Activated naive CD4-positive, alpha-beta T cell treated with anti-CD3 and anti-CD28 coated beads, Interleukin-2, amount 50 U/mL, for 72 hours (primary cell): ENCODE measurements at regions not wholly inside any gene's neighbourhood (a gene's known extent, or its start where the extent isn't known, plus 50 kb on each side); places are given as distances from the start of the nearest gene placed in this dataset.
"Not testable (repeated sequence)": the region's sequence is repeated elsewhere in the genome, so short reads cannot be mapped to it uniquely, and the experiment has no call there.

ENCODE experiments used
- ATAC-seq, 2 donors: fragments of 150-1000 bp; cut with Tn5 transposase; 2 replicates each; pipeline ENCODE4 v1.10.0; 2021; ENCODE audit warnings: mild to moderate bottlenecking in 2 of 2, moderate library complexity in 2 of 2
- DNase-seq, 2 donors: peaks; one replicate each; pipeline ENCODE4 v3.0.0; 2021 to 2022; ENCODE audit warnings: low spot score in 2 of 2
- H3K27ac Mint-ChIP-seq, 2 donors: one replicate each; pipeline ENCODE4 v1.8.0; 2022; ENCODE audit warnings: mild to moderate bottlenecking in 2 of 2, mixed read lengths in 2 of 2
- H3K36me3 Mint-ChIP-seq, 2 donors: one replicate each; pipeline ENCODE4 v1.8.0; 2022; ENCODE audit warnings: mixed read lengths in 2 of 2
- H3K9me3 Mint-ChIP-seq, 2 donors: one replicate each; pipeline ENCODE4 v1.8.0; 2022; ENCODE audit warnings: mixed read lengths in 2 of 2

DNA sequence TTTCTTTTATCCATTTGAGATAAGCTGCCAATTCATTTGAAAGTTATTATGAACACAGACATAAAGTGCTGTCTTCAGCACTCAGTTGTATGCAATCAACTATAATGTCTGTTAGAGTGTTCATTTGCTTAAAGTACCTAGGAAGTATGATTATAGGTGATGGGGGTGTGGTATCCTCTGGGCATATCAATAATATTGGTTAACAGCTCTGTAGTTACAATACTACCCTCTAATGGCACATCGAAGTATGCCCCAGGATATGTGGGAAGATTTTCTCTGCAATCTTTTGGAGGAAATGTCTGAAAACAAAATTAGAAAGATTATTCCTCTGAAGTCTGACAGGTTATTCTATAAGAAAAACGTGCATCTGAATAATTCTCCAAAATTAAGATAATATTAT lies 429.7 kb downstream of the ARL4A start:
- DNase-seq (no peak), ATAC-seq (no peak)
- H3K27ac Mint-ChIP-seq, result no peak overlapping the region
- no peaks in the 10 kb centered on the region for H3K36me3 Mint-ChIP-seq
- no peaks in the 10 kb centered on the region for H3K9me3 Mint-ChIP-seq

DNA sequence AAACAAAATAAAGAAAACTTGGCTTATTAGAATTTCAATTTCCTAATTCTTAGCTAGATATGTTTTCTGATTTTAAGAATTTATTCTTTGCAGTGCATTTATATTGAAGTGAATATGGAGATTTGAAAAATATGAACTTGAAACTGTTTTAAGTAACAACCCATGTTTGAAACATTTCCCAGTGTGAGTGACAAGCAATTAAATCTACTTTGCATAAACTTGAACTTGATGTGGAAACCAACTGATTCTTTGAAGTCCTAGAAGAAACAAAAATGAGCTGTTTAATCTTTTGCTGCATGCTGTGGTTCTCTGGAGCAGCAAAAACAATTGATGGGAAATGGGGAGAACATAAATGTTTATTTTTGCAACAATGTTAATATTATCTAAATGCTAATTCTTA lies 430.2 kb downstream of the ARL4A start:
- H3K27ac Mint-ChIP-seq, result no peak overlapping the region
- ATAC-seq (no peak), DNase-seq (no peak)
- no peaks in the 10 kb centered on the region for H3K36me3 Mint-ChIP-seq
- peaks cover 0 to 3% of the 10 kb centered on the region in 2 donors for H3K9me3 Mint-ChIP-seq

DNA sequence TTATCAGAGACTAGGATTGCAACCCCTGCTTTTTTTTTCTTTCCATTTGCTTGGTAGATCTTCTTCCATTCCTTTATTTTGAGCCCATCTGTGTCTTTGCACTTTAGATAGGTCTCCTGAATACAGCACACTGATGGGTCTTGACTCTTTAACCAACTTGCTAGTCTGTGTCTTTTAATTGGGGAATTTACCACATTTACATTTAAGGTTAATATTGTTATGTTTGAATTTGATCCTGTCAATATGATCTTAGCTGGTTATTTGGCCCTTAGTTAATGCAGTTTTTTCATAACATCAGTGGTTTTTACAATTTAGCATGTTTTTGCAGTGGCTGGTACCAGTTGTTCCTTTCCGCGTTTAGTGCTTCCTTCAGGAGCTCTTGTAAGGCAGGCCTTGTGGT lies 437.2 kb downstream of the ARL4A start:
- not testable (repeated sequence) for ATAC-seq, H3K27ac Mint-ChIP-seq

DNA sequence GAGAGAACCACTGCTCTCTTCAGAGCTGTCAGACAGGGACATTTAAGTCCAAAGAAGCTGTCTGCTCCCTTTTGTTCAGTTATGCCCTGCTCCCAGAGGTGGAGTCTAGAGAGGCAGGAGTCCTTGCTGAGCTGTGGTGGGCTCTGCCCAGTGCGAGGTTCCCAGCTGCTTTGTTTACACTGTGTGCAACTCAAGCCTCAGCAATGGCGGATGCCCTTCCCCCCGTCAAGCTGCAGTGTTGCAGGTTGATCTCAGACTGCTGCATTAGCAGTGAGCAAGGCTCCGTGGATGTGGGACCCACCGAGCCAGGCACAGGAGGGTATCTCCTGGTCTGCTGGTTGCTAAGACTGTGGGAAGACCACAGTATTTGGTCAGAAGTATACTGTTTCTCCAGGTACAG lies 438.9 kb downstream of the ARL4A start:
- Mint-ChIP-seq H3K36me3 (peaks cover 0 to 17% of the 10 kb centered on the region in 2 donors), H3K9me3 (peaks cover 14 to 19% of the 10 kb centered on the region in 2 donors), H3K27ac (no peak overlapping the region)
- ATAC-seq (no peak), DNase-seq (no peak)

More for the DNA sequence above, 437.2 kb downstream of the ARL4A start:
- Mint-ChIP-seq H3K36me3 (peaks cover 0 to 17% of the 10 kb centered on the region in 2 donors), H3K9me3 (peaks cover 14 to 19% of the 10 kb centered on the region in 2 donors)
- not testable (repeated sequence) for DNase-seq

DNA sequence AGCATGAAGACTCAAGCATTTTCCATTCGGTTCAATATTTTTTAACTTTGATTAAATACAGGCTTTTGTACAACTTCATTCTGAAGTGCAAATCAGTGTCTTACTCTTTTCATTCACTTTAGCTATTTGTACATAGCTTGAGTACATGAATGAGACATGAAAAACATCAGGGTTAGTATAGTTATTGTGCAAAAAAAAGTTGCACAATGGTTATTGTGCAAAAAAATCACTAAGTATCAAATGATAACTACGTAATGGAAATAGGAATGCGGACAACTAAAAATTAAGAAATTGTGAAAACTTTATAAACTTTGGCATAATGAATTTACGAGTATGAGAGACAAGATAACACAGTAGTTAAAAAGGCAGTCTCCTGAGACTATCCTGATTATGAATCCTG lies 442.9 kb downstream of the ARL4A start:
- Mint-ChIP-seq H3K36me3 (peaks cover 0 to 4% of the 10 kb centered on the region in 2 donors), H3K27ac (no peak overlapping the region), H3K9me3 (peaks cover 5 to 6% of the 10 kb centered on the region in 2 donors)
- ATAC-seq, result no peak
- DNase-seq, result no peak

DNA sequence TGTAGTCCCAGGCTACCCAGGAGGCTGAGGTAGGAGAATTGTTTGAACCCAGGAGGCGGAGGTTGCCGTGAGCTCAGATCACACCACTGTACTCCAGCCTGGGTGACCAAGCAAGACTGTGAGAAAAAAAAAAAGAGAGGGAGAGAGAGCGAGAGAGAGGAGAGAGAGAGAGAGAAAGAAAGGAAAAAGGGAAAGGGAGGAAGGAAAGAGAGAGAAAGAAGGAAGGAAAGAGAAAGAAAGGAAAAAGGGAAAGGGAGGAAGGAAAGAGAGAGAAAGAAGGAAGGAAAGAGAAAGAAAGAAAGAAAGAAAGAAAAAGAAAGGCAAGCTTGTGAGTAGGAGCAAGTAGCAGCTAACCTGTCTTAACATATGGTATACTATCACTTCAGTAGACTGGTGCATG lies 443.5 kb downstream of the ARL4A start:
- H3K36me3 Mint-ChIP-seq, H3K9me3 Mint-ChIP-seq, ATAC-seq, DNase-seq, H3K27ac Mint-ChIP-seq: not testable (repeated sequence)

GRCh38 chr7:13132314-13132713 lies 444.9 kb downstream of the ARL4A start:
- no peak for DNase-seq
- ATAC-seq, result no peak
- H3K9me3 Mint-ChIP-seq, result no peaks in the 10 kb centered on the region
- H3K27ac Mint-ChIP-seq, result no peak overlapping the region
- peaks cover 0 to 7% of the 10 kb centered on the region in 2 donors for H3K36me3 Mint-ChIP-seq

DNA sequence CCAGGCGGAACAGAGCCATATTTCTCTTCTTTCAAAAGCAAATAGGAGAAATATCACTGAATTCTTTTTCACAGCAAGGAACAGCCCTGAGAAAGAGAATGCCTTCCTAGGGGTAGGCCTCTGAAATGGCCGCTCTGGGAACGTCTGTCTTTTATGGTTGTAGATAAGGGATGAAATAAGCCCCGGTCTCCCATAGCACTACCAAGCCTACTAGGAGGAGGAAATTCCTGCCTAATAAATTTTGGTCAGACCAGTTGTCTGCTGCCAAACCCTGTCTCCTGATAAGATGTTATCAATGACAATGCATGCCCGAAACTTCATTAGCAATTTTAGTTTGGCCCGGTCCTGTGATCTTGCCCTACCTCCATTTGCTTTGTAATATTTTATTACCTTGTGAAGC lies 448.9 kb downstream of the ARL4A start:
- not testable (repeated sequence) for H3K27ac Mint-ChIP-seq, DNase-seq, H3K9me3 Mint-ChIP-seq, H3K36me3 Mint-ChIP-seq, ATAC-seq

DNA sequence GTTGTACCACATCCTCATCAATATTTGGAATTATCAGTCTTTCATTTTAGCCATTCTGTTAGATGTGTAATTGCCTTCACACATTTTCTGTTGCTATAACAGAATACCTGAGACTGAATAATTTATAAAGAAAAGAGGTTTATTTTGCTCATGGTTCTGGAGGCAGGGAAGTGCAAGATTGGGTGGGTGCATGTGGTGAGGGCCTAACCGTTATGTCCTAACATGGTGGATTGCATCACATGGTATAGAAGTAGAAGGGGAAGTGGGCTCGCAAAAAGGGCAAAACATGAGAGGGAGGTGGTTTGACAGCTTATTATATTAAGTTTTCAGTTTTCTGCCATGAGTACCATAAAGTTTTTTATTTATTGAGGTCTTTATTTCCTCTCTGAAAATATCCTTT lies 452.0 kb downstream of the ARL4A start:
- no peak for ATAC-seq
- no peak for DNase-seq
- no peak overlapping the region for H3K27ac Mint-ChIP-seq
- no peaks in the 10 kb centered on the region for H3K9me3 Mint-ChIP-seq
- peaks cover 0 to 7% of the 10 kb centered on the region in 2 donors for H3K36me3 Mint-ChIP-seq

DNA sequence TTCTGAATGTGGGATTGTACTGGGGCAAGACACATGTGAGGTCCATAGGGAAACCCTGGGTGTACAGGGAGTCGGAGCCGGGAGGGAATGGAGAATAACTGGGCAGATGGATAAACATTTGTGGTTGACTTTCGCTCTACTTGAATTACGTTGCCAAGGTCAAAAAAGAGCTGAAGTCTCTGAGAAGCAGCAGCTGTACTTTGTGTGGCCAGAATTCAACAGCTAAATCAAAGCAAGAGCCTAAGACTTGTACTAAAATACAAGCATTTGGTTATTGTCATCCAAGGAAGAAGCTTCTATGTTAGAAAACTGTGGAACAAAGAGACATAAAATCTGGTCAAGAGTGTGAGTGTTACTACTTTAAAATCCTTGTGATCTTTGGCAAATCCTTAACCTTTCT lies 457.2 kb downstream of the ARL4A start:
- DNase-seq, result no peak
- Mint-ChIP-seq H3K9me3 (no peaks in the 10 kb centered on the region), H3K36me3 (no peaks in the 10 kb centered on the region), H3K27ac (no peak overlapping the region)
- no peak for ATAC-seq

DNA sequence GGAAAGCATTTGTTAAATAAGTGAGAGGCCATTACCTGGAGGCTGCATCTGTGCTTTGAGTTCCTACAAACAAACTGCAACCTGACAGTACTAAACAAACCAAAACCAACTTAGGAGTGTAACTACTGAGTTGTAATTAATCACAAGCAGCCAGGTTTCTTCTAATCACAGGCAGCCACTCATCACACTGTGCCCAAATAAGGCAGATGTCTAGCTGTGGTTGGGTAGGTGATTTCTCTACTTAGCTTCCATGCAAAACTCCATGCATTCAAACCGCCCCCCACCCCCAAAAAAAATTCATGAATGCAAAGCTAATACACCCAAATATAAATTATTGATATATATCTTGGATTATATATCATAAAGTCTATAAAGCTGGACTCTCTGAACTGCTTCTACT lies 461.1 kb downstream of the ARL4A start:
- H3K9me3 Mint-ChIP-seq, result no peaks in the 10 kb centered on the region
- DNase-seq (no peak), ATAC-seq (no peak)
- H3K36me3 Mint-ChIP-seq, result no peaks in the 10 kb centered on the region
- H3K27ac Mint-ChIP-seq, result no peak overlapping the region

DNA sequence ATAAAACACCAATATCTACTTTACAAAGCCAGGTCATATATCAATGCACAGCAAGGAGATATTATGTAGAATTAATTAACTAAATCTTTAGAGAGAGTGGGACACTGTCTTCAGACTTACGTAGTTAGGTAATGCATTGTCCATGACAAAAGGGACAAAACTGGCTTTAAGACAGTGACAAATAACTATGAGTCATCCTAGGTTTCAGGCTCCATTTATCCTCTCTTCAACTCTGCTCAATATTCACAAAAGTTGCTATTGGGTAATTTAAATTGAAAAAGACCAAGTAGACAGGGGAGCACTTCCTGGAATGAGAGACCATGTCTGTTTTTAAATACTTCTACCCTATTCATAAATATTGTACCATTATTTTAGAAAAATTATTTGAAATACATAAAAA lies 464.5 kb downstream of the ARL4A start:
- Mint-ChIP-seq H3K36me3 (no peaks in the 10 kb centered on the region), H3K9me3 (no peaks in the 10 kb centered on the region), H3K27ac (no peak overlapping the region)
- DNase-seq, result no peak
- ATAC-seq, result no peak

GRCh38 chr7:13152755-13153154 lies 465.3 kb downstream of the ARL4A start:
- no peak overlapping the region for H3K27ac Mint-ChIP-seq
- H3K9me3 Mint-ChIP-seq, result no peaks in the 10 kb centered on the region
- DNase-seq (no peak), ATAC-seq (no peak)
- no peaks in the 10 kb centered on the region for H3K36me3 Mint-ChIP-seq

GRCh38 chr7:13153266-13153665 lies 465.8 kb downstream of the ARL4A start:
- no peak for ATAC-seq
- Mint-ChIP-seq H3K36me3 (no peaks in the 10 kb centered on the region), H3K27ac (no peak overlapping the region), H3K9me3 (no peaks in the 10 kb centered on the region)
- no peak for DNase-seq

DNA sequence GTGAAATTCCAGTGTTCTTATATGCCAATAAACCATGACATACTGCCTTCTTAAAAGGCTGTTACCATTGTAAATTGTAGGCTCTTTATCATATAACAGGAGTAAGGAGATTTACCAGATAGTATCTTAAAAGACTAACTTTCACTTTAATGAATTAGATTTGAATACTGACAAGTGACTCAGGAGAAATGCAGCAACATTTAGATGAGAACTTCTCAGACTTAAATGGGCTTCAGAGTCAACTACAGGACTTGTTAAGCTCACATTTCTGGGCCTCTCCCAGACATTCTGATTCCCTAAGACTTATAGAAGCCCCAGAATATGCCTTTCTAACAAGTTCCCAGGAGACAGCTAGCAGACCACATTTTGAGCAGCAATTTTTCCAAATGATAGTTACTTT lies 466.3 kb downstream of the ARL4A start:
- Mint-ChIP-seq H3K9me3 (no peaks in the 10 kb centered on the region), H3K27ac (no peak overlapping the region), H3K36me3 (no peaks in the 10 kb centered on the region)
- no peak for DNase-seq
- no peak for ATAC-seq

GRCh38 chr7:13155188-13155587 lies 467.8 kb downstream of the ARL4A start:
- ATAC-seq (no peak), DNase-seq (no peak)
- H3K9me3 Mint-ChIP-seq, result no peaks in the 10 kb centered on the region
- no peak overlapping the region for H3K27ac Mint-ChIP-seq
- H3K36me3 Mint-ChIP-seq, result no peaks in the 10 kb centered on the region

DNA sequence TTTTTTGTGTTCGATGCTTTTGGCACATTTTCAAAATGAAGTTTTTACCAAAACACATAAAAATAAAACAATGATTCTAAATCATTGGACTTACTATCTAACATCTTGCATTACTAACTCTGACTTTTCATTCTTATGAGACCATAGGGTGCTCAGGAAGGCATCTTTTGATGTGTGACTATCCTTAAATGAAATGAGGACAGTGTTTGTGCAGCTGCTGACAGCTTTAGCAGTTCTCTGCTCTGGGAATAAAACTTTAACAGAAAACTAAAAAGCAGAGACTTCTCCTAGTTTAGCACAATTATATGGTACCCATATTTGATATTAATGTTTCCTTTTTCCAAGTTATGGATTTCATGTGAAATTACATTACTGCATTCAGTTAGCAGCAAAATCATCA lies 471.6 kb downstream of the ARL4A start:
- no peak for ATAC-seq
- Mint-ChIP-seq H3K27ac (no peak overlapping the region), H3K9me3 (no peaks in the 10 kb centered on the region), H3K36me3 (no peaks in the 10 kb centered on the region)
- no peak for DNase-seq

GRCh38 chr7:13159467-13160184 lies 472.2 kb downstream of the ARL4A start:
- H3K9me3 Mint-ChIP-seq, result no peaks in the 10 kb centered on the region
- no peak overlapping the region for H3K27ac Mint-ChIP-seq
- no peaks in the 10 kb centered on the region for H3K36me3 Mint-ChIP-seq
- DNase-seq (no peak), ATAC-seq (no peak)
